Stimulated activated naive B cell treated with anti-CD40 and anti-IgM and Interleukin-4, amounts not matched to agents 10 μg/mL and 1 μg/mL and 100 μg/mL, for 72 hours (primary cell): ENCODE measurements at regions not wholly inside any gene's neighbourhood (a gene's known extent, or its start where the extent isn't known, plus 50 kb on each side); places are given as distances from the start of the nearest gene placed in this dataset.
"Not testable (repeated sequence)": the region's sequence is repeated elsewhere in the genome, so short reads cannot be mapped to it uniquely, and the experiment has no call there.

Experiments used
- ATAC-seq, 2 donors: fragments of 150-1000 bp; cut with Tn5 transposase; replicated peaks; 2 replicates each; pipeline ENCODE4 v1.10.0; 2021; ENCODE audit warnings: moderate library complexity in 1 of 2
- DNase-seq: peaks from one replicate; pipeline ENCODE4 v3.0.0; 2021
- H3K27ac Mint-ChIP-seq: one replicate; pipeline ENCODE4 v1.8.0; 2022; ENCODE audit warnings: mild to moderate bottlenecking, mixed read lengths
- H3K27me3 Mint-ChIP-seq, 2 donors: one replicate each; pipeline ENCODE4 v1.8.0; 2022; ENCODE audit warnings: mixed read lengths in 2 of 2
- H3K36me3 Mint-ChIP-seq, 2 donors: one replicate each; pipeline ENCODE4 v1.8.0; 2022; ENCODE audit warnings: mixed read lengths in 2 of 2, mild to moderate bottlenecking in 1 of 2
- H3K4me1 Mint-ChIP-seq, 2 donors: one replicate each; pipeline ENCODE4 v1.8.0; 2022; ENCODE audit warnings: mixed read lengths in 2 of 2, mild to moderate bottlenecking in 1 of 2
- H3K4me3 Mint-ChIP-seq, 2 donors: one replicate each; pipeline ENCODE4 v1.8.0; 2022; ENCODE audit warnings: mild to moderate bottlenecking in 2 of 2, mixed read lengths in 2 of 2, moderate library complexity in 1 of 2
- H3K9me3 Mint-ChIP-seq, 2 donors: one replicate each; pipeline ENCODE4 v1.8.0; 2022; ENCODE audit warnings: mixed read lengths in 2 of 2, mild to moderate bottlenecking in 1 of 2

DNA sequence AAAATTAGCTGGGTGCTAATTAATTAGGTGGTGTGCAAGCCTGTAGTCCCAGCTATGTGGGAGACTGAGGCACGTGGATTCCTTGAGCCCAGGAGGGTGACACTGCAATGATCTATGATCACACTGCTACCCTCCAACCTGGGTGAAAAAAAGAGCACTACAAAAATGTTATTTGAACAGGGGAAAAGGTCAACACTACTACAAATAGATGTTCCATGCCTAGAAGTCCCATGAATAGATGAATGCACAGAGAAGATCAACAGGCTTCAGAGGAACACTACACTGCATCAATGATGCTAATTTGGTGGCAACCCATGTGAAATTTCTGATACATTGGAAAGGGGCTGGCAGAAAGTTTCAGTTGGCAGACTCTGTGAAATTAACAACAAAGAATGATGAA is 105.4 kb upstream of the FHIT start:
- peaks cover 0 to 8% of the 10 kb centered on the region in 2 donors for H3K27me3 Mint-ChIP-seq
- H3K36me3 Mint-ChIP-seq = no peaks in the 10 kb centered on the region
- DNase-seq = no peak

DNA sequence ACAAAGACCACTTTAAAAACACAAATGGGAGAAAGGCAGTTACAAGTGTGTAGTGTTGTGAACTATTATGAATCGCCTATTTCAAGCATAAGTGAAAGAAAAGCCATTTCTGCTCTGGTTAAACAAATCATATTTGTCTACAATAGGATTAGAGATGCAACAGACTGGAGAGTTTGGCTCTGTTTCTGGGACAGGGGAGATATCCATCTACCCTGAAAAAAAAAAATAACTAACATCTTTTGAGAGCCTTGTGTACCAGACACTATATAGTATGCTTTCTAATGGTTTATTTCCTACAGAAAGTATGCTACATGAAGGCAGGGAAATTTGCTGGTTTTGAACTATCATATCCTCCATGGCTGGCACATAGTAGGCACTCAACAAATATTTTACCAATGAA is 106.7 kb upstream of the FHIT start:
- Mint-ChIP-seq H3K4me3 (no peak overlapping the region), H3K9me3 (no peaks in the 10 kb centered on the region), H3K27me3 (peaks cover 0 to 8% of the 10 kb centered on the region in 2 donors), H3K27ac (no peak overlapping the region), H3K4me1 (peaks cover 16 to 41% of the 10 kb centered on the region in 2 donors), H3K36me3 (no peaks in the 10 kb centered on the region)
- DNase-seq (no peak), ATAC-seq (peak in 1 of 2 donors; percentile 4)

More for the DNA sequence above, 105.4 kb upstream of the FHIT start:
- Mint-ChIP-seq H3K27ac (no peak overlapping the region), H3K4me1 (peaks cover 16 to 41% of the 10 kb centered on the region in 2 donors), H3K9me3 (no peaks in the 10 kb centered on the region), H3K4me3 (no peak overlapping the region)
- no peak for ATAC-seq

DNA sequence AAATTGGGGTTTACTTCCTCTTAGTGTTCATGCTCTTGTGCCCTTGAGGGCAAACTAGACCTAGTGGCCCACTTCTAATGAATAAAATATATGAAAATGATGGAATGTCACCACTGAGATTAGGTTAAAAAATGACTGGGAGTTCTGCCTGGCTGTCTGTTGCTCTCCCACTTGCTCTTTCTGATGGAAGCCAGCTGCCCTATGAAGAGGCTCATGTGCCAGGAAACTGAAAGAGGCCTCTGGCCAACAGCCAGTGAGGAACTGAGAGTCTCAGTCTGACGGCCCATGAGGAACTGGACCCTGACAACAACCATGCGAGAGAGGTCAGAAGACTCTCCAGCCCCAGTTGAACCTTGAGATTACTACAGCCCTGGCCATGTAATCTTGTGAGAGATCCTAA is 107.1 kb upstream of the FHIT start:
- no peaks in the 10 kb centered on the region for H3K9me3 Mint-ChIP-seq
- peak; percentile 68 for DNase-seq
- peak overlapping the region; percentile 56 for H3K27ac Mint-ChIP-seq
- peaks cover 16 to 41% of the 10 kb centered on the region in 2 donors for H3K4me1 Mint-ChIP-seq
- peak; percentile 98 to 99 for ATAC-seq
- H3K4me3 Mint-ChIP-seq = no peak overlapping the region
- H3K27me3 Mint-ChIP-seq = peaks cover 0 to 8% of the 10 kb centered on the region in 2 donors
- no peaks in the 10 kb centered on the region for H3K36me3 Mint-ChIP-seq

DNA sequence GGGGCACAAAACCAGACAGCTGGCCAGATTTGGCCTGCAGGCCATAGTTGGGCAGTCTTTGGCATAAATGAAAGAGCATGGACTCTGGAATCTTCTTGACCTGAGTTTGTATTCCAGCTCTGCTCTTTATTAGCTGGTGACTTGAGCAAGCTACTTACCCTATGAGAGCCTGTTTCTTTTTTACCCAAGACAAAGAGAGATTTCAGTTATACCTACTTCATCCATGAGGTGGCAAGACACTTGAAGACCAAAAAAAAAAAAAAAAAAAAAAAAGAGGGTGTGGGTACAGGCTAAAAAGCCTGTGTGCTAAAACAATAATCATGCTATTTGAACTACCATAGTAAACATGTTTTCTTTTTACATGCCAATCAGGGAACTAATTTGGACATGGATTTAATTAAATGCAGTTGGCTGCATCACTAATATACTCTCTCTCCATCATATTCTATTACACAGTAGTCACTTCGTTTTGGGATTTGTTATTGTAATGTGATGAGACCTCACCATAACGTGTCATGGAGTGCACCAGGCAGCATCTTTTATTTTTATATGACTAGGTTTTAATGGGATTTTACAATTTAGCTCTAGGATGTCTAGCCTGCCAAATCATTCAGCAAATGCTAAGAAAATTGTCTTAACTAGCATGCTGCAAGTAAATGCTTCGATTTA is 109.2 kb upstream of the FHIT start:
- no peak for ATAC-seq
- no peaks in the 10 kb centered on the region for H3K36me3 Mint-ChIP-seq
- H3K27ac Mint-ChIP-seq = no peak overlapping the region

DNA sequence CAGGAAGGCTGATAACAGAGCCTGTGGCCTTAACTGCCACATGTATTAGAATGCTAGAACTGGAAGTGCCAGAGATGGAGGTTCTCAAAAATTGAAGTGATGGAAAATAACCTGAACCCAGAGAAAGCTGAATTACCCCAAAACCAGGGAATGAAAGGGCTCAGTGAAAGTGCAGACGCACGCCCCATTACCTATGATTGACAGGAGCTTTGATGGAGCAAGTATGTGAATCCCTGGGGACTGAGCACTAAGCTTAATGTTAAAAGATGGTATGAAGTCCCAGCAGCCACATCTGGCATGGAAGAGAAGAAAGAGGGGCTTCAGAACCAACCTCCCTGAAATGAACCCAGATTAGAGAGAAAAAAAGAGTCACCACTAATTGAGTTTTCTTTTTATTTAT is 118.4 kb upstream of the FHIT start:
- no peak overlapping the region for H3K27ac Mint-ChIP-seq
- H3K36me3 Mint-ChIP-seq = no peaks in the 10 kb centered on the region
- no peaks in the 10 kb centered on the region for H3K27me3 Mint-ChIP-seq
- H3K9me3 Mint-ChIP-seq = no peaks in the 10 kb centered on the region
- peaks cover 4 to 5% of the 10 kb centered on the region in 2 donors for H3K4me1 Mint-ChIP-seq
- no peak for DNase-seq
- ATAC-seq = no peak
- H3K4me3 Mint-ChIP-seq = no peak overlapping the region

More for the DNA sequence above, 109.2 kb upstream of the FHIT start:
- Mint-ChIP-seq H3K9me3 (peaks cover 3 to 4% of the 10 kb centered on the region in 2 donors), H3K27me3 (peaks cover 0 to 7% of the 10 kb centered on the region in 2 donors), H3K4me1 (peaks cover 10 to 33% of the 10 kb centered on the region in 2 donors), H3K4me3 (no peak overlapping the region)
- DNase-seq = no peak

DNA sequence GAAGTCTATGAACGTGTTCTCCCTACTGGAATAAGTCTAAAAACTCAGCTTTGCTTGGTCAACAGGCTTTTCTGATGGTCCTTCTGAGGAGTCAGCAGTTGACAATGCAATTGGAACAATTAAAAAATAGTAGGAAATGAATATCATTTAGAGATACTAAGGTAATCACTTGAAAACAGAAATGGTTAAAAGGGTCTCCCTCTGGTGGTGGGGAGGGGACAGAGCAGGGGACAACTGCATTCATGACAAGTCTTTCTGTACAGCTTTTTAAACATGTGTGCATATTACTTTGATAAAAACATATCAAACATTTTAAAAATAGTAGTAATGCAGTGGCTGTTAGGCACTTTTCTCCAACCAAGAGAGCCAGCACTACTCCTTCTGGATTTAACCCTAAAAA is 119.9 kb upstream of the FHIT start:
- ATAC-seq (no peak), DNase-seq (no peak)
- H3K9me3 Mint-ChIP-seq = no peaks in the 10 kb centered on the region
- no peaks in the 10 kb centered on the region for H3K36me3 Mint-ChIP-seq
- no peak overlapping the region for H3K4me3 Mint-ChIP-seq
- no peaks in the 10 kb centered on the region for H3K27me3 Mint-ChIP-seq
- H3K27ac Mint-ChIP-seq = no peak overlapping the region
- peaks cover 4 to 5% of the 10 kb centered on the region in 2 donors for H3K4me1 Mint-ChIP-seq

DNA sequence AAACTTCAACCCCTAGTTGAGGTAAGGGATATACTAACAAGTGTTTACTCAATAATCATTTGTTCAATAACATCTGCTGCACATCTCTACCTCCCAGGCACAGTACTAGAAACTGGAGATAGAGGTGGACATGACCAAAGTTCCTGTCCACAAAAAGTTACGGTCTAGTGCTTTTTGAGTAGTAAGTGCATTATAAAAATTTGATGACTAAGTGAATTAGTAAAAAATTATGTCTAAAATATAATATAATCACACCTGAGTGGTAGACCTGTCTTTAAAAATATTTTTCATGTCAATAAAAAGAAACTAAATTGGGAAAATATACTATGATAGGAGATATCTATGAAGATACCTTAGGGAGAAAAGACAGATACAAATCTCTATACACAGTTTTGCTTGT is 121.5 kb upstream of the FHIT start:
- DNase-seq (no peak), ATAC-seq (no peak)
- no peaks in the 10 kb centered on the region for H3K36me3 Mint-ChIP-seq
- peaks cover 4 to 5% of the 10 kb centered on the region in 2 donors for H3K4me1 Mint-ChIP-seq
- H3K4me3 Mint-ChIP-seq = no peak overlapping the region
- no peaks in the 10 kb centered on the region for H3K27me3 Mint-ChIP-seq
- no peaks in the 10 kb centered on the region for H3K9me3 Mint-ChIP-seq
- H3K27ac Mint-ChIP-seq = no peak overlapping the region

DNA sequence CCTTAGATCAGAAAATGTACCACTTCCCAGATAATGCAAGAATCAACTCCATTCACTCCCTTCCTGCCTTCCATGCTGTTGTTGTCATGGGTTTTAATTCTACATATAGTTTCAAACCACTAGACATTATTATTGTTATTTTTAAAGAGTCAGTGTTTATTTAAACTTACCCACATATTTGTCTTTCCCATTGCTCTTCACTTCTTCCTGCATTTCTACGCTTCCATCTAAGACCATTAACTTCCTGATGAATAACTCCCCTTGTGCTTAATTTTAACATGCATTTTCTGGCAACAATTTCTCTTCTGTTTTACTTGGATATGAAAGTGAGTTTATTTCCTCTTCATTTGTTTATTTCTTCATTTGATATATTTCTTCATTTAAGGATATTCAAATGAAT is 127.1 kb upstream of the FHIT start:
- H3K27ac Mint-ChIP-seq = no peak overlapping the region
- H3K4me1 Mint-ChIP-seq = peaks cover 2 to 5% of the 10 kb centered on the region in 2 donors
- ATAC-seq (no peak), DNase-seq (no peak)
- H3K9me3 Mint-ChIP-seq = no peaks in the 10 kb centered on the region
- peaks cover 10 to 13% of the 10 kb centered on the region in 2 donors for H3K27me3 Mint-ChIP-seq
- H3K4me3 Mint-ChIP-seq = no peak overlapping the region
- no peaks in the 10 kb centered on the region for H3K36me3 Mint-ChIP-seq

DNA sequence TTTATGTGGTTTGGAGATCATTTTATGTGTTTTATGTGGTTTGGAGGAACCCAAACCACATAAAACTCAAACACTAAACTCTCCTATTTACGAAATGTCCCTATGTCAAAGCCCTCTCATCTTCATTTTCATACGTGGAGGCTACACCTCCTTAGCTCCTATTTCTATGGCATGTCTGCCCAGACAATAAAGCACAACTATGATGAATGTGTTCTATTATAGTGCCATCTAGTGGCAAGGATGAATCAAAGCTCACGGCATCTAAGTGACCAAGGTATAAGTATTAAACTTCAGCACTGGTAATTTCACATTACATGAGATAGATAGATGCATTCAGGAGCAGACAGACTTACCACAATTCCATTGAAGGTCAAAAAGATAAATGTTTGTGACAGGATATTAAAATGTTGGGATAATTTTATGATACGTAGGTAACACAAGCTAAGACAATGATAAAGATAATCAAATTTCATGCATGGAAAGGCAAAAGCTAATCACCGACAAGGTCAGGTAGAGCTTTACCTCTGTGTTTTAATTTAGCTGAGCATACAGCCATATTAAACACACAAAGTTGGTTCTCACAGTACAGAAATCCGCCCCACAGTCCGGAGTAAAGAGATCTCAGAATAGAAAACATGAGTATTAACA is 130.6 kb upstream of the FHIT start:
- Mint-ChIP-seq H3K27me3 (peaks cover 15 to 24% of the 10 kb centered on the region in 2 donors), H3K9me3 (no peaks in the 10 kb centered on the region), H3K4me3 (no peak overlapping the region), H3K27ac (no peak overlapping the region), H3K36me3 (no peaks in the 10 kb centered on the region), H3K4me1 (peaks cover 2 to 5% of the 10 kb centered on the region in 2 donors)
- DNase-seq (no peak), ATAC-seq (peak; percentile 83 to 87)

DNA sequence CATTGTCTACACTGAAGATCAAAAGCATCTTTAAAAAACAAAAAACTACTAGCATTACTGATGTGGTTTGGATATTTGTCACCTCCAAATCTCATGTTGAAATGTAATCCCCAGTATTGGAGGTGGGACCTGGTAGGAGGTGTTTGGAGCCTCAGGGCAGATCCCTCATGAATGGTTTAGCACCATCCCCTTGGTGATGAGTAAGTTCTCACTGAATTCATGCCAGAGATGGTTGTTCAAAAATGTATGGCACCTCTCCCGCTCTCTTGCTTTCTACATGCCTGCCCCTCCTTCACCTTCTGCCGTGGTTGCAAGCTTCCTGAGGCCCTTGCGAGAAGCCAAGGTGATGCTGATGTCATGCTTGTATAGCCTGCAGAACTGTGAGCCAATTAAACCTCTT is 136.6 kb upstream of the FHIT start:
- ATAC-seq (no peak), DNase-seq (no peak)
- H3K27me3 Mint-ChIP-seq = peaks cover 5 to 12% of the 10 kb centered on the region in 2 donors
- no peak overlapping the region for H3K27ac Mint-ChIP-seq
- H3K36me3 Mint-ChIP-seq = no peaks in the 10 kb centered on the region
- H3K4me3 Mint-ChIP-seq = no peak overlapping the region
- H3K4me1 Mint-ChIP-seq = no peaks in the 10 kb centered on the region
- H3K9me3 Mint-ChIP-seq = peaks cover 5 to 7% of the 10 kb centered on the region in 2 donors

DNA sequence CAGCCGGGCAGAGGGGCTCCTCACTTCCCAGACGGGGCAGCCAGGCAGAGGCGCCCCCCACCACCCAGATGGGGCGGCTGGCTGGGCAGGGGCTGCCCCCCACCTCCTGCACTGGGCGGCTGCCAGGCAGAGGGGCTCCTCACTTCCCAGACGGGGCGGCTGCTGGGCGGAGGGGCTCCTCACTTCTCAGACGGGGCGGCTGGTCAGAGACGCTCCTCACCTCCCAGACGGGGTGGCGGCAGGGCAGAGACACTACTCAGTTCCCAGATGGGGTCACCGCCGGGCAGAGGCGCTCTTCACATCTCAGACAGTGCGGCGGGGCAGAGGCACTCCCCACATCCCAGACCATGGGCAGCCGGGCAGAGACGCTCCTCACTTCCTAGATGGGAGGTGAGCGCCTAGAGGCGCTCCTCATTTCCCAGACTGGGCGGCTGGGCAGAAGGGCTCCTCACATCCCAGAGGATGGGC is 142.3 kb upstream of the FHIT start:
- not testable (repeated sequence) for H3K9me3 Mint-ChIP-seq, H3K27me3 Mint-ChIP-seq, DNase-seq, H3K36me3 Mint-ChIP-seq, H3K4me3 Mint-ChIP-seq, H3K4me1 Mint-ChIP-seq, ATAC-seq, H3K27ac Mint-ChIP-seq

DNA sequence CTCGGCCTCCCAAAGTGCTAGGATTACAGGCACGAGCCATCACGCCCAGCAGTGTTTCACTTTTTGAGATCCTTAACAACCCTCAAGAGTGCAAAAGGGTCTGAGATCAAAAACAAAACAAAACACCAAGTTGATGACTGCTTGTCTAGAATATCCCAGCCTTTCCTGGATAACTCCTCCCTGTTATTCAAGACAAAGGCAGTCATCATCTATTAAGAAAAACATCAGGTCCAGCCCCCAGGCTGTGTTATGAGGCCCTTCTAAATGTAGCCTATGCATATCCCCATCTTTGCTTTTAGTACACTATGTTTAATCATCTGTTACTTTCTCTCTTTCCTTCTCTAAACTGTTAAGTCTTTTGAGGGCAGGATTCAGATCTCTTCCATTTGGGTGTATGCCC is 150.1 kb upstream of the FHIT start:
- H3K4me3 Mint-ChIP-seq = no peak overlapping the region
- no peak overlapping the region for H3K27ac Mint-ChIP-seq

DNA sequence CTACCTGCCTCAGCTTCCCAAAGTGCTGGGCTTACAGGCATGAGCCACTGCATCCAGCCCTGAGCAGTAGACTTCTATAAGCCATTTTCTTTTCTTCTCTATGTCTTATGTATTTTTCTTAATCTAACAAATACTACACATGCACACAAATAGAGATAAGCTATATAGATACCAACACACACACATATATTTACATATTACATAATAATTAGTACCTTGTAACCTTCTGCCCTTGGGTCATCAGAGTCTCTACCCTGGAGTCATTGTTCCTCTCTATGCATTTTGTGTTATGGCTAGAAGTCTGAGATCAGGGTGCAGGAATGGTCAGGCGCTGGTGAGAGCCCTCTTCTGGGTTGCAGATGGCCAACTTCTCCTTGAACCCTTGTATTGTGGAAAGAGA is 154.0 kb upstream of the PTPRG start:
- DNase-seq (no peak), ATAC-seq (no peak)
- Mint-ChIP-seq H3K27me3 (peaks cover 7 to 14% of the 10 kb centered on the region in 2 donors), H3K36me3 (peaks cover 0 to 2% of the 10 kb centered on the region in 2 donors), H3K9me3 (peaks cover 0 to 3% of the 10 kb centered on the region in 2 donors), H3K27ac (no peak overlapping the region), H3K4me1 (no peaks in the 10 kb centered on the region), H3K4me3 (no peak overlapping the region)

More for the DNA sequence above, 150.1 kb upstream of the FHIT start:
- no peak for ATAC-seq
- H3K9me3 Mint-ChIP-seq = peaks cover 0 to 2% of the 10 kb centered on the region in 2 donors
- H3K4me1 Mint-ChIP-seq = no peaks in the 10 kb centered on the region
- DNase-seq = no peak
- H3K36me3 Mint-ChIP-seq = no peaks in the 10 kb centered on the region
- H3K27me3 Mint-ChIP-seq = peaks cover 4 to 6% of the 10 kb centered on the region in 2 donors

DNA sequence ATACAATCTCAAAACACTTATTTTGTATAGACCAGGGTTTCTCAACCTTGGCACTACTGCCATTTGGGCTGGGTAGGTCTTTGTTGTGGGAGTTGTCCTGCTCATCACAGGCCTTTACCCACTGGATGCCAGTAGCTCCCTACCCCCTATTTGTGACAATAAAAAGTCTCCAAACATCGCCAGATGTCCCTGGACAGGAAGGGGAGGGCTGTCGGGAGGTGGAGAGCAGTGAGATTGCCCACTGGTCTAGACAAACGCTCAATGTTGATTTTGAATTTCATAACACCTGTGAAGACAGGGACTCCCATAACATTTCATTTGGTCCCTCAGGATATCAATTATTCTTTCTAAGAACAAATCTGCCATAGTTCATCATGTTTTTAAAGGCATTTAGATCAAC is 151.7 kb upstream of the PTPRG start:
- ATAC-seq (no peak), DNase-seq (no peak)
- H3K4me3 Mint-ChIP-seq = no peak overlapping the region
- peaks cover 7 to 14% of the 10 kb centered on the region in 2 donors for H3K27me3 Mint-ChIP-seq
- peaks cover 0 to 3% of the 10 kb centered on the region in 2 donors for H3K9me3 Mint-ChIP-seq
- no peaks in the 10 kb centered on the region for H3K4me1 Mint-ChIP-seq
- peaks cover 0 to 2% of the 10 kb centered on the region in 2 donors for H3K36me3 Mint-ChIP-seq
- H3K27ac Mint-ChIP-seq = no peak overlapping the region

DNA sequence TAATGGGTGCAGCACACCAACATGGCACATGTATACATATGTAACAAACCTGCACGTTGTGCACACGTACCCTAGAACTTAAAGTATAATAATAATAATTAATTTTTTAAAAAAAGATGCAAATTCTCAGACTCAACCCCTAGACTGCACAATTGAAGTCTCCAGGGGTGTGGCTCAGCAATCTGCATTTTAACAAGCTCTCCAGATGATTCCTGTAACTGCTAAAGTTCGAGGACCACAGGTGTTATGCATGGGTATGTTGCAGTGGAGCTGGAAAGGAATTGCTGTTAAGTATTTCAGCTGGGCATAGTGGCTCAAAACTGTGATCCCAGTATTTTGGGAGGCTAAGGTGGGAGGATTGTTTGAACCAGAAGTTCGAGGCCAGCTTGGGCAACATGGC is 151.0 kb upstream of the PTPRG start:
- H3K27ac Mint-ChIP-seq, H3K4me1 Mint-ChIP-seq, H3K36me3 Mint-ChIP-seq, H3K9me3 Mint-ChIP-seq, ATAC-seq, DNase-seq, H3K4me3 Mint-ChIP-seq: not testable (repeated sequence)
- H3K27me3 Mint-ChIP-seq = peaks cover 7 to 14% of the 10 kb centered on the region in 2 donors
